ENCODE measurements at regions not wholly inside any gene's neighbourhood (a gene's known extent, or its start where the extent isn't known, plus 50 kb on each side); places are given as distances from the start of the nearest gene placed in this dataset.

DNA sequence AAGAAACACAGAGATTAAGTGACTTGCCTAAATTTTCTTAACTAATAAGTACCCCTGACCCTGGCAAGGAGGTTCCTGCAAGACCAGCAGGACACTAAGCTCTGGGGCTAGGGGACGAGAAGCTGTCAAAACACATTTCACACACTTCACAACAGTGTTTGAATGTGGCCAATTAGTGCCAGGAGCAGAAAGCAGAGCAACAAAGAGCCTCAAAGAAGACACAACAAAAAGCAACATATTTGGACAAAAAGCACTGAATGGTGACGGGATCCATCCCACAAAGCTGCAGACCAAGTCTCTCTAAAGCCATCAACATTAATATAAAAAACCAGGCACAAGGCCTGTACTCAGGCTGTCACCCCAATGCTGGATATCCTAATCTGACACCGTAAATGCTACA, 361.9 kb upstream of the RASGEF1B start:
- no peaks in the 10 kb centered on the region for H3K4me1 ChIP-seq (ENCODE audit: insufficient read depth, low read length, severe bottlenecking)

DNA sequence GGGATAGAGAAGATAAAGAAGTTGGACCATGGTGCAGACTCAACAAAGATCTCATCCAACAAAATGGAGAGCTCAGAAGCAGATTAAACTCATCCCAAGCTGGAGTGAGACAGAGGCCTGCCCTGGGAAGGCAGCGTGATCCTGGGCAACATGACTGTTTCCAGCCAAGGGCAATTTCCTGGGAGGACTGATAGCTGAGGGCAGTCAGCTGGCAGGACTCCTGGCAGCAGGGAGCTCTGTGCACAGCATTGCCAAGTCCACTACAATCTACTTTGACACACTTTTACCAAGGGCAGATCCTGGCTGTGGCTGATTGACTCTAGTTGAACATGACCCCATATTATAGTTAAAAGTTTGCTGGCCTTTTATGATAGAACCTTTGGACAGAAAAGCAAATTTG, 357.3 kb upstream of the RASGEF1B start:
- TF ChIP-seq, protein P1, sequence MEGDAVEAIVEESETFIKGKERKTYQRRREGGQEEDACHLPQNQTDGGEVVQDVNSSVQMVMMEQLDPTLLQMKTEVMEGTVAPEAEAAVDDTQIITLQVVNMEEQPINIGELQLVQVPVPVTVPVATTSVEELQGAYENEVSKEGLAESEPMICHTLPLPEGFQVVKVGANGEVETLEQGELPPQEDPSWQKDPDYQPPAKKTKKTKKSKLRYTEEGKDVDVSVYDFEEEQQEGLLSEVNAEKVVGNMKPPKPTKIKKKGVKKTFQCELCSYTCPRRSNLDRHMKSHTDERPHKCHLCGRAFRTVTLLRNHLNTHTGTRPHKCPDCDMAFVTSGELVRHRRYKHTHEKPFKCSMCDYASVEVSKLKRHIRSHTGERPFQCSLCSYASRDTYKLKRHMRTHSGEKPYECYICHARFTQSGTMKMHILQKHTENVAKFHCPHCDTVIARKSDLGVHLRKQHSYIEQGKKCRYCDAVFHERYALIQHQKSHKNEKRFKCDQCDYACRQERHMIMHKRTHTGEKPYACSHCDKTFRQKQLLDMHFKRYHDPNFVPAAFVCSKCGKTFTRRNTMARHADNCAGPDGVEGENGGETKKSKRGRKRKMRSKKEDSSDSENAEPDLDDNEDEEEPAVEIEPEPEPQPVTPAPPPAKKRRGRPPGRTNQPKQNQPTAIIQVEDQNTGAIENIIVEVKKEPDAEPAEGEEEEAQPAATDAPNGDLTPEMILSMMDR (IDR thresholded peaks at IDR 0.05; ENCODE audit: low read length): no peak
- TF ChIP-seq EZH2 (IDR thresholded peaks at IDR 0.05; ENCODE audit: borderline replicate concordance, low read length): no peak

More for the DNA sequence above, 361.9 kb upstream of the RASGEF1B start:
- Histone ChIP-seq H4K20me1 (ENCODE audit: insufficient read depth, low read length) (no peaks in the 10 kb centered on the region), H3K9ac (ENCODE audit: low read length) (no peak overlapping the region), H3K27ac (ENCODE audit: low read depth, low read length, poor library complexity, severe bottlenecking) (no peak overlapping the region), H3K9me3 (ENCODE audit: low read length) (no peaks in the 10 kb centered on the region), H3K4me3 (ENCODE audit: low read depth, low read length, poor library complexity, severe bottlenecking) (no peak overlapping the region), H3K27me3 (ENCODE audit: insufficient read depth, low read length) (no peaks in the 10 kb centered on the region), H3K79me2 (ENCODE audit: insufficient read depth, low read length) (no peaks in the 10 kb centered on the region), H3K9me2 (ENCODE audit: low read depth, low read length) (no peaks in the 10 kb centered on the region), H3F3A (ENCODE audit: insufficient read depth, low read length) (no peaks in the 10 kb centered on the region), H3K4me2 (ENCODE audit: low read length) (no peak overlapping the region), H3K36me3 (ENCODE audit: insufficient read depth, low read length) (no peaks in the 10 kb centered on the region), H2AFZ (ENCODE audit: low read length) (no peak overlapping the region)
- TF ChIP-seq EZH2 (IDR thresholded peaks at IDR 0.05; ENCODE audit: borderline replicate concordance, low read length): no peak
- TF ChIP-seq, protein P1 (IDR thresholded peaks at IDR 0.05; ENCODE audit: low read length): no peak

GRCh38 chr4:81827577-81828202, 356.0 kb upstream of the RASGEF1B start:
- Histone ChIP-seq H3K4me2 (ENCODE audit: low read length) (no peak overlapping the region), H3K9me3 (ENCODE audit: low read length) (no peaks in the 10 kb centered on the region), H3K9ac (ENCODE audit: low read length) (no peak overlapping the region), H3K27me3 (ENCODE audit: insufficient read depth, low read length) (no peaks in the 10 kb centered on the region), H3K4me3 (ENCODE audit: low read depth, low read length, poor library complexity, severe bottlenecking) (no peak overlapping the region), H3K4me1 (ENCODE audit: insufficient read depth, low read length, severe bottlenecking) (no peaks in the 10 kb centered on the region), H3F3A (ENCODE audit: insufficient read depth, low read length) (no peaks in the 10 kb centered on the region), H3K9me2 (ENCODE audit: low read depth, low read length) (no peaks in the 10 kb centered on the region), H3K79me2 (ENCODE audit: insufficient read depth, low read length) (no peaks in the 10 kb centered on the region), H4K20me1 (ENCODE audit: insufficient read depth, low read length) (no peaks in the 10 kb centered on the region), H3K27ac (ENCODE audit: low read depth, low read length, poor library complexity, severe bottlenecking) (no peak overlapping the region), H2AFZ (ENCODE audit: low read length) (no peak overlapping the region), H3K36me3 (ENCODE audit: insufficient read depth, low read length) (no peaks in the 10 kb centered on the region)
- TF ChIP-seq, protein P1 (IDR thresholded peaks at IDR 0.05; ENCODE audit: low read length): no peak
- no peak for TF ChIP-seq EZH2 (IDR thresholded peaks at IDR 0.05; ENCODE audit: borderline replicate concordance, low read length)

More for the DNA sequence above, 357.3 kb upstream of the RASGEF1B start:
- Histone ChIP-seq H4K20me1 (ENCODE audit: insufficient read depth, low read length) (no peaks in the 10 kb centered on the region), H3K36me3 (ENCODE audit: insufficient read depth, low read length) (no peaks in the 10 kb centered on the region), H3F3A (ENCODE audit: insufficient read depth, low read length) (no peaks in the 10 kb centered on the region), H3K27me3 (ENCODE audit: insufficient read depth, low read length) (no peaks in the 10 kb centered on the region), H3K4me1 (ENCODE audit: insufficient read depth, low read length, severe bottlenecking) (no peaks in the 10 kb centered on the region), H3K9me2 (ENCODE audit: low read depth, low read length) (no peaks in the 10 kb centered on the region), H3K27ac (ENCODE audit: low read depth, low read length, poor library complexity, severe bottlenecking) (no peak overlapping the region), H3K4me3 (ENCODE audit: low read depth, low read length, poor library complexity, severe bottlenecking) (no peak overlapping the region), H3K9ac (ENCODE audit: low read length) (no peak overlapping the region), H3K4me2 (ENCODE audit: low read length) (no peak overlapping the region), H3K79me2 (ENCODE audit: insufficient read depth, low read length) (no peaks in the 10 kb centered on the region), H2AFZ (ENCODE audit: low read length) (no peak overlapping the region), H3K9me3 (ENCODE audit: low read length) (no peaks in the 10 kb centered on the region)

Data from OCI-LY1 (cell line).